NCI-H1105 (cell line): ENCODE measurements at regions not wholly inside any gene's neighbourhood (a gene's known extent, or its start where the extent isn't known, plus 50 kb on each side); places are given as distances from the start of the nearest gene placed in this dataset.
A peak's percentile ranks its signal among the peaks of the same experiment; 100 is the strongest.

Experiments used
- DNase-seq: peaks from one replicate; lab custom pipeline; 2025; lab: John Stamatoyannopoulos, UW

GRCh38 chr13:54165581-54166215 lies 1137.1 kb downstream of the OLFM4 start:
- DNase-seq: no peak

DNA sequence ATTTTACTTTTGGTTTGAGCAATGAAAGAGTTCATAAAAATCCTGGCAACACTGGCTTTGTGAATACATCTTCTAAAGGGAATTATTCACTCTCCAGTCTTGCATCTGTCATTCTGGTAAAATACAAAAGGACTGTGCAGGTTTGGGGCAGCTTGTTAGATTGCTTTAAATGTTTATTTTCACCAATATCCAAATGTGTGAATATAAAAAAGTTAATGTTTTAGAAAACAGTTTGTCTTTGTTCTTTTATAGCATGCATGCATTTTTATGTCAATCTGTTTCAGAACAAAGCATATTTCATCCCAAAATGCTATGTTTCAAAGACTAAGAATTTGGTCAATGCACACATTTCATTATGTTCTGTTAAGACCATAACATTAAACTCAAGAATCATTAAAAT lies 1145.4 kb downstream of the OLFM4 start:
- no peak for DNase-seq

DNA sequence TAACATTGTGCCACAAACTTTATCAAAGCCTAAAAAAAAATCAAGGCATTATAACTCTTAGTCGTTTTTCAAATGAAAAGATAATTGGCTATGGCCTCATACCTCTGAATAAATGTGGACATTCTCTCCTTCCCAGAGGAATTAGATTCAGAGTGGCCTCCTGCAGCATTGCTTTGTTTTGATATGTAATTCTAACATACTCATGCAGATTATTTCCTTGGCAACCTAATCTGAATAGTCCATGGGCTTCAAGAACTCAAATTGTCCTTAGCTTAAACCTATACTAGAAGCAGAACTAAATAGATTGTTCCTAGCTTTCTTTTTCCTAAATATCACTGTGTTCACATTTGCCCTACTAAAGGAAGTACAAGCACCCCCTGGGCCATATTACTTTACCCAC lies 1146.9 kb downstream of the OLFM4 start:
- no peak for DNase-seq

GRCh38 chr13:54177466-54177865 lies 1148.9 kb downstream of the OLFM4 start:
- no peak for DNase-seq

GRCh38 chr13:54183166-54183565 lies 1154.6 kb downstream of the OLFM4 start:
- no peak for DNase-seq

GRCh38 chr13:54183728-54184127 lies 1155.1 kb downstream of the OLFM4 start:
- no peak for DNase-seq

- no peak for DNase-seq
These were observed 1156.0 kb downstream of the OLFM4 start for GRCh38 chr13:54184576-54184975.

DNA sequence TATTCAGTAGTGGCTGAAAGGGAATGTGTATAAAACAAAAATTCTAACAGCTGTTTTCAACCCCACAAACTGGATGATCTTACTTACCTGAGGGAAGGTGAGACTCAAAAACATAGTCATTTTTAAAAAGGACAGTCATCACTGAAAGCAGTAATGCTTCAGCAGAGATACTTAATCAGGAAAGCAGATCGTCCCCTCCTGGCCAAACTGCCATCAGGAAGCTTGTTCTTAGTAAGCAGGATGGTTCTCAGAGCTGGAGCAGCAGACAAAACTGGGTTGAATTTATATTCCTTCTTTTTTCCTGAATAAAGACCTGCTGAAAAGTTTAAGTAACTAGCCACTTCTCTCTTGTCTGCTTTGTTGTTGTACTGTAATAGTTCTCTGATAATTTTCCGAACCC lies 1156.5 kb downstream of the OLFM4 start:
- DNase-seq: no peak

GRCh38 chr13:54185785-54186184 lies 1157.2 kb downstream of the OLFM4 start:
- DNase-seq: no peak

DNA sequence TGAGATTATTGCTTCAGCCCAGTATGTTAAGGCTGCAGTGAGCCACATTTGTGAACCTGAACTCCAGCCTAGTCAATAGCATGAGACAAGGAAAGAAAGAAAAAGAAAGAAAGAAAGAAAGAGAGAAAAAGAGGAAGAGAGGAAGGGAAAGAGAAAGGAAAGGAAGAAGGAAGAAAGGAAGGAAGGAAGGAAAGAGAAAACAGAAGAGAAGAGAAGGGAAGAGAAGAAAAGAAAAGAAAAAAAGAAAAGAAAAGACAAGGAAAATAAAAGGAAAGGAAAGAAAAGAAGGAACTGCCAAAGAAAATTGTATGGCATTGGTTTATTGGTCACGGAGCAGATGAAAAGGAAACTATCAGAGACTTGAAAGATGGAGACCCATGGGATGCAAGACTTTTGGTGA lies 1158.8 kb downstream of the OLFM4 start:
- DNase-seq: no peak

- DNase-seq: no peak
These were observed 1165.8 kb downstream of the OLFM4 start for GRCh38 chr13:54194233-54195024.

DNA sequence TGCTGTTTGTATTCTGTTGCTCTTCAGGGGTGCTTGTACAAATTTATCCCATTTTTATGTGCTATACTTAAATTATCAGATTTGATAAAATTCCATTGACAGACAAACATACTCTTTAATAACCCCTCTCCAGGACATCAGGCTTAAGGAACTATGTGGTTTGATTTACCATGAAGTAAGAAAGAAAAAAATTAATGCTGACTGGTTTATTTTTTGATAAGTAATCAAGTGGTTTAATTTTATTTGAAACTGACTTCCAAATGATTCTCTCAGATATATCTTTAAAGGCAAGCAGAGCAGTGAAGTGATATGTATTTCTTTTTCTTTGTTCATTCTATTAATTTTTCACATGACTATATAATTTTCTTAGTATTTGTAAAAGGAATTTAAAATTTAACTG lies 1168.1 kb downstream of the OLFM4 start:
- no peak for DNase-seq

DNA sequence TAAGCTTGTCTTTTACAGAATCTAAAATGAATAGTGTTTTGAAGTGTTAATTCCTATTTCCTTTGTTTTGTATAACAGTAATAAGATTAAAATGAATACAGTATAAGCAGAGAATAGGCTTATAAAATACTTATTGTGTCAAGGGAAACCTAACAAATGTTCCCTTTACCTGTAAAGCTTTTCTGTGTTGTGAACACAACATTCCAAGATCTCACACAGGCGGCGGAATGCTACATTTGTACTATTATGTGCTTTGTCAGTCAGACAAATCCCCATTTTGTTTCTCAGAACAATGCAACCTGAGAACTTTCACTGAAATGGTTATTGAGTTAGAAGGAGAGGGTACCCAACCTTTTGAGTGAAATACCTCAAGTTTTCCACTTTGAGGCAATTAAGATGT lies 1170.3 kb downstream of the OLFM4 start:
- DNase-seq: no peak

- DNase-seq: no peak
These were observed 1178.0 kb downstream of the OLFM4 start for GRCh38 chr13:54206626-54207025.

DNA sequence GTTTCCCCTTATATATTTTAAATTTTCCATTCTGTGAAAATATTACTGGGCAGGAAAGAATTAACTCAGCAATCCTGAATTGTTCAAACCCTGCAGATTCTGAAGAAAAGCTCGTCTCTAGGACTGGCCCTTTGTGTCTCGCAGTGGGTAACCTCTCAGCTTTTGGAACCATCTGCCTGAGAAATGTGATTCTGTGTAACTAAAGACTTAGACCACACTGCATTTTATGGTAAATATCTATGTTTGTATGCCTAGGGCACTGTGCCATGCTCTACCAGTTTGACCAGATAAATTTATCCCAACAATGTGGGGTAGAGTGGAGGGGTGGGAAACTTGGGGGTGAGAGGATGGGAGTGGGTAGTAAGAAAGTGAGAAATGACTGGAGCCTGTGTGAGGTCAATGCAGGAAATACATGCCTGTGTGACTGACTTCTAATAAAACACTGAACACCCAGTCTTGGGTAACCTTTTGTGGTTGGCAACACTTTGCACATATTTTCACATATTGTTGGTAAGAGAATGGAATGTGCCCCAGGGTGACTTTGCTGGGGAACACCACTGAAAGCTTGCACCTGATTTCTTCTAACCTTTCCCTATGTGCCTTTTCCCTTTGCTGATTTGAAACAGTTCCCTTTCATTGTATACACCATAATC lies 1181.9 kb downstream of the OLFM4 start:
- DNase-seq: no peak

DNA sequence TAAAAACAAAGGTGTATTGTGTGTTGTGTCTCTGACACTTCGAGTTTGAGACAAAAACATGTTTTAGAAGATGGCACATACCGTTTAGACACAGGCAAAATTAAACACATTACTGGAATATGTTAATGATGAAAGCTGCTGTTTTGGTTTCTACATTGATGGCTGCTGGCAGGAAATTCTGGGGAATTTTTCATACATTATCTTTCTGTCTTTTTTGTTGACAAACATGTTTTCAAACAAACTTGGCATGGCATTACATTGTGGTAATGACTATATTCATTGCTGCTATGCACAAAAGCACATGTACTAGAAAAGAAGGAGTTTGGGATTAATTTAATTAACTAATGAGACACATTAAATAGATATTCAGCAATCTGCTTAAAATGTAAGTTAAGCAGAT lies 1187.6 kb downstream of the OLFM4 start:
- DNase-seq: no peak

DNA sequence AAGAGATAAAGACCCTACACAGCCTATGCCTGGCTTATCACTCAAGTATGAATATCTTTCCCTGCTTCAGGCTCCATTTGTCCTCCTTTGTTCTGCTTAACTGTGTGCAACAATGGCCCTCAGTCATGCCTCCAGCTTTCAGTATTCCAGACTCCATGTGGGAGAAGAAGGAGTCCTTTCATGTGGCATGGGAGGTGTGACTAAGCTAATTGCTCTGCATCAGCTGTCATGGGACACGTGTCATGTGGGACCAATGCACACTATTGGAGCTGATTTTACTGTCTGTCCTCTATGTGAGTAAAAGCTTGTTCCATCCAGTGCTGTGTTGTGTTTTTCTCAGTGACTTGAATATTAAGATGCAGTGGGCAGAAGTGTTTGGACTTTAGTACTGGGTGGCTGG lies 1198.3 kb downstream of the OLFM4 start:
- DNase-seq: no peak

- no peak for DNase-seq
These were observed 1204.1 kb downstream of the OLFM4 start for GRCh38 chr13:54232700-54233099.

DNA sequence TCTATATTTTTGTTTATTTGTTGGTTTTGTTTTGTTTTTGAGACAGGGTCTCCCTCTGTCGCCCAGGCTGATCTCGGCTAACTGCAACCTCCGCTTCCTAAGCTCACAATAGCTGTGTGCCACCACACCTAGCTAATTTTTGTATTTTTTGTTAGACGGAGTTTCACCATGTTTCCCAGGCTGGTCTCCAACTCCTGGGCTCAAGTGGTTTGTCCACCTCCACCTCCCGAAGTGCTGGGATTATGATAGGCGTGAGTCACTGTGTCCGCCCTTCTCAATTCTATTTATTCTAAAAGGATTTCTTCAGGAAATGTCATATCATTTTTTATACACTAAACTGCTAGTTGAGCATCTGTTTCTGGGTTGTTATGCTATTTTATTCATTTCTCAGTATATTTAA lies 1206.0 kb downstream of the OLFM4 start:
- no peak for DNase-seq

DNA sequence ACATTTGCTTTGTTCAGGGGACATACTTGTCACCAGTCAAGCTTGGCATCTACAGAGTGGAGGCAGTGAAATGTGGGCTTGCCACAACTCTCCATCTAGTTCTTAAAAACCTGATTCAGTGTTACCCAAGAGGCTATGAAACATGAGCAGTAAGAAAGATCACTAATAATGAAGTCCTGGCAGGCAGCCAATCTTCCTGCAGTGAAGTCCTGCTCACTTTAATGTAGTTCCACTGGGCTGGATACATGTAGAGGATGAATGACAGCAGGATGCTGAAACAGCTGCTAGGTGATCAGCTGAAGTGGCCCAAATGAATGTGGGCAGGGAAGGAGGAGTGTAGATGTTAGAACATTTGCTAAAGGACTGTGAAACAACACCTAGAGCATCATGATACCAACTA lies 1213.1 kb downstream of the OLFM4 start:
- DNase-seq: peak; percentile 84

DNA sequence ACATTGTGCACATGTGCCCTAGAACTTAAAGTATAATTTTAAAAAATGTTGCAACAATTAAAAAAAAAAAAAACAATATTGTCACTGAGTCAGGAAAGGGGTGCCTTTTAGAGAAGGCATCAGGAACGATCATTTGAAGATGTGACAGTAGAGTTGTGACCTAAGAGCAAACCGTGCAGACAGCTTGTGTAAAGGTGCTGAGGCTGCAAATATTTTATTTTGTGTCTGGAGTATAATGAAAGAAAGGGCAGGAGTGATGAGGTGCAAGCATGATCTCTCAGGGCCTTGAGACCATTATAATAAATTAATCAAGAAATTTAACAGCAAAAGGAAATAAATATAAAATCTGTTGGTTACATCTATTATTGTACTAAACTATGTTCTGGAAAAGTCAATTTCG lies 1219.7 kb downstream of the OLFM4 start:
- DNase-seq: no peak

- no peak for DNase-seq
These were observed 1233.2 kb downstream of the OLFM4 start for GRCh38 chr13:54261856-54262255.

- no peak for DNase-seq
These were observed 1235.3 kb downstream of the OLFM4 start for GRCh38 chr13:54263868-54264267.
